MM.1S (cell line): ENCODE measurements at regions not wholly inside any gene's neighbourhood (a gene's known extent, or its start where the extent isn't known, plus 50 kb on each side); places are given as distances from the start of the nearest gene placed in this dataset.

Source experiments
- CTCF ChIP-seq: fragments of 300-600 bp; sonication (generic); IDR thresholded peaks from 2 replicates; pipeline ENCODE4 v1.5.1; 2016; ENCODE audit warnings: antibody characterized with exemption, low read length, mixed read lengths
- EZH2 ChIP-seq: fragments of 300-600 bp; sonication (generic); optimal IDR thresholded peaks from 2 replicates; pipeline ENCODE3; 2017; ENCODE audit warnings: low read depth, mild to moderate bottlenecking, antibody characterized with exemption, low read length, mixed read lengths

GRCh38 chr2:228762565-228762964 is 508.5 kb downstream of the PID1 start:
- TF ChIP-seq CTCF (no peak), EZH2 (no peak)
